GM21576 (cell line): ENCODE measurements at regions not wholly inside any gene's neighbourhood (a gene's known extent, or its start where the extent isn't known, plus 50 kb on each side); places are given as distances from the start of the nearest gene placed in this dataset.

Source experiments
- ATAC-seq: cut with Tn5 transposase; IDR thresholded peaks from one replicate; pipeline ENCODE4 v1.9.1; 2021; ENCODE audit warnings: mild to moderate bottlenecking, moderate library complexity; ENCODE audit not compliant: unreplicated experiment

GRCh38 chr3:115517457-115518050 lies 105.8 kb upstream of the GAP43 start:
- no peak for ATAC-seq

GRCh38 chr3:115518100-115518852 lies 105.0 kb upstream of the GAP43 start:
- no peak for ATAC-seq

GRCh38 chr3:115520241-115520640 lies 103.1 kb upstream of the GAP43 start:
- ATAC-seq: no peak

DNA sequence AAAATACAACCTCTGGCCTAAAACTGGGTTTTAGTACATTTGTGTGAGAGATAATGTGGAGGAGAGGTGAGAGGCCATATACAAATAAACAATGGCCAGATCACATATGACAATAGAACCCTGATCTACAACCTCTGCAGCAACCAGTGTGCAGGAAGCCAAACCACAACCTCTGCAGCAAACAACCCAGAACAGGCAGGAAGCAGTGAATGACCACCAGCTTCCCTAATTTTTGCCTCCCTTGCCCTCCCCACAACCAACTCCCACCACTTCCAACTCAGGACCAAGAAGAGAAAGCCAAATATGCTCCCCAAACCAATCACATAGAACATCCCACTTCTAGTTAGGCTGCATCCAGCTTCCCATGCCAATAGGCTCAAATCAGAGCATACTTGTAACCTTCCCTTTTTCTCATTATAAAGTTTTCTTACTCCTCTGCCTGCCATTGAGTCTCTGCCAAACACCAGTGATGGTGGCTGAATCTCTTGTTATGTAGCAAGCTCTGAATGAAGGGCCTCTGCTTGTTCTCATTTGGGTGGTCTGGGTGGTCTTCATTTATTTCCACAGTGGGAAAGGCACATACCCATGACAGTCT lies 102.6 kb upstream of the GAP43 start:
- no peak for ATAC-seq

GRCh38 chr3:115523458-115523857 lies 99.9 kb upstream of the GAP43 start:
- no peak for ATAC-seq

- no peak for ATAC-seq
These were observed 98.8 kb upstream of the GAP43 start for GRCh38 chr3:115524549-115524948.

DNA sequence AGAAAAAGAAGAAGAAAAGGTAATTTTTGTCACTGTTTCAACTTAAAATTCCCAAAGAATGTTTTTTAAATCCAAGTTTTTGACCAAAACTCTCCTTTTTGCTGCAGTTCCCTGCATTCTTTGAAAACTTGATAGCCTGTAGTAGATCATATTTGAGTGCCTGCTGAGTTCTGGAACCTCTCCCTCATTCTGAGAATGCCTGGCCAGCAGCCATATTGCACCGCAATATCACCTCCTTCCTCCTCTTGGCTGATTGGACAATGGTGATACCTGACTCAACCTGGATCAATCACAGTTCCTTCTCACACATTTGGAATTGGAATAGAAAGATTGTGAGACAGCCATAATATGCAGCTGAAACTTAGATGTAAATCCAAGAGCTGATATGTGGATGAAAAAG lies 97.6 kb upstream of the GAP43 start:
- no peak for ATAC-seq

GRCh38 chr3:115533218-115533617 lies 90.1 kb upstream of the GAP43 start:
- ATAC-seq: no peak

DNA sequence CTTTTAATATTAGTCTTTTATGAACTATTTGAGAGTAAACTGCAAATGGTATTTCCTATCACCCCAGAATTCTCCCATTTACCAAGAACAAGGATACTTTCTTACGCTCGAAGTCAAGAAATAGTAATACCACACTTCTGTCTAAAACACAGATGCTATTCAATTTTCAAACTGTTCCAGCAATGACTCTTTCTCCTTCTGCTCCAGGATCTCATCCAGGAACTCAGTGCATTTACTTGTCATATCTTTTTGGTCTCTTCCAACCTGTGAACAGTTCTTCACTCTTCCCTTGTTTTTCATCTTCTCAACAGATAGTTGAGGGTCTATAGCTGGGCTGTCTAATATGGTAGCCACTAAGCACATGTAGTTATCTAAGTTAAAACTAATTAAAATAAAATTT lies 87.1 kb upstream of the GAP43 start:
- ATAC-seq: no peak

- no peak for ATAC-seq
These were observed 85.6 kb upstream of the GAP43 start for GRCh38 chr3:115537669-115538068.

DNA sequence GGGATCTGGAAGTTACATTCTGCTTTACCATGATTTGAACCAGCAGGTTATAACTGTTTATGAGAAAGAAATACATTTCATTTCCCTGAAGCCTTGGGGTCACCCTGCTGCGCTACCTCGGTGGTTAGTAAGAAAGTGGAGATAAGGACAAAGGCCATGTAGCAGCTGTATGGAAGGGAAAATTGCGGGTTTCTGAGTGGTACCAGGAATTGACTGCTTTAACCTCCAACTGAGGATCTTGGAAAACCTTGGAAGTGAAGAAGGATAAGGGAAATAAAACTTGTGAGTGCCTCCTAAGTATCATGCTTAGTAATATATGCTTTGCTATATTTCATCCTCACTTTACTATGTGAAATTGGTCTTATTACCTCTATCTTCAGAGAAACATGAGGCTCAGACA lies 76.1 kb upstream of the GAP43 start:
- ATAC-seq: no peak

- no peak for ATAC-seq
These were observed 74.7 kb upstream of the GAP43 start for GRCh38 chr3:115548611-115549010.

GRCh38 chr3:115549071-115549470 lies 74.2 kb upstream of the GAP43 start:
- no peak for ATAC-seq

GRCh38 chr3:115550285-115550761 lies 73.0 kb upstream of the GAP43 start:
- no peak for ATAC-seq

- ATAC-seq: no peak
These were observed 72.3 kb upstream of the GAP43 start for GRCh38 chr3:115551016-115551415.

- ATAC-seq: no peak
These were observed 71.3 kb upstream of the GAP43 start for GRCh38 chr3:115552007-115552406.

DNA sequence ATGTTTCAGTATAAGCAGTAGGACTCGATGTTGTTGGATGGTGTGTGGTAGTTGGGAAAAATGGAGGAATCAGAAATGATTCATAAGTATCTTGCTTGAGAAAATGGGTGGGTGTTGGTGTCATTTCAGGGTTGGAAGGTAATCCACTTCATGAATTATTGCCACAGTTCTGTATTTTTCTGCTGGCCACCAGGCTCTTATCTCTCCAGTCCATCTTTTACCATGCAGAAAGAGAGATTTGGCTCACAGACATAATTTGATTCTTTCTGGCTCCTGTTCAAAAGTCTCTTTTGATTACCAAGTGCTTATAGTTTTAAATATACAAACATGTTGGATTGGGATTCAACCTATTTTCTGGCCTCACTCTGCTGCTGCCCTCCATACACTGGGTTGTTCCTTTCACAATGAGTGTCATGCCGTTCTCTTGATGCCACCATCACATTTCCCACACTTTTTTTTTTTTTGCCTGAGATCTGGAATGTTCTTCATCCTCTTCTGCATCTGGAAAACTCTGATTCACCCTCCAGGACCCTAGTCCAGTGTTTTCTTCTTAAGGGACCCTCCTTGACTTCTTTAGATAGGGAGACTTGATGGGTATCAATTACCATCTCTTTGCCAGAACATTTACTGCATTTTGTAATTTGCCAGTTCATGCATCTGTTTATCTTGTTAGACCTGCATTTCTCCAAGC lies 69.4 kb upstream of the GAP43 start:
- no peak for ATAC-seq

DNA sequence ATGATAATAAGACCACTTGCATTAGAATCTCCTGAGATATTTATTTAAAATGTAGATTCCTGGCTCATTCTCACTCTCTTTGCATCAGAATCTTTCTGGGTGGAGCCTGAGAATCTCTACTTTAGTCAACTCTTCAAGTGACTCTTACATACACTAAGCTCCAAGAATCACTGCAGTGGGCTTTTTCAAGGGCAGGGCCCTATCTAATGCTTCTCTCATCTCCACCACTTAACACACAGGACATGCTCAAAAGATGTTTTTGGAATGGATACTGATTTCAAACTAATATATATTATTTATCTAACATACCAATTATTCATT lies 68.9 kb upstream of the GAP43 start:
- no peak for ATAC-seq

GRCh38 chr3:115562636-115563267 lies 60.6 kb upstream of the GAP43 start:
- ATAC-seq: no peak

GRCh38 chr3:115563984-115564383 lies 59.3 kb upstream of the GAP43 start:
- ATAC-seq: no peak

GRCh38 chr3:115571413-115571812 lies 51.9 kb upstream of the GAP43 start:
- no peak for ATAC-seq
